Choroid plexus epithelial cell (primary cell): ENCODE measurements at regions not wholly inside any gene's neighbourhood (a gene's known extent, or its start where the extent isn't known, plus 50 kb on each side); places are given as distances from the start of the nearest gene placed in this dataset.
A peak's percentile ranks its signal among the peaks of the same experiment; 100 is the strongest.

ENCODE experiments used
- DNase-seq: peaks from one replicate; pipeline ENCODE4 v3.0.0-alpha.2; 2010; ENCODE audit warnings: low read depth
- H3K4me3 ChIP-seq: 2 replicates; pipeline ENCODE4 v1.5.1; 2011; ENCODE audit warnings: low read depth, mild to moderate bottlenecking, control low read depth, low read length, moderate library complexity
- CTCF ChIP-seq: conservative IDR thresholded peaks from 2 replicates; pipeline ENCODE4 v1.5.1; 2011; ENCODE audit warnings: low read depth, mild to moderate bottlenecking, control low read depth, inconsistent platforms, low read length, moderate library complexity

DNA sequence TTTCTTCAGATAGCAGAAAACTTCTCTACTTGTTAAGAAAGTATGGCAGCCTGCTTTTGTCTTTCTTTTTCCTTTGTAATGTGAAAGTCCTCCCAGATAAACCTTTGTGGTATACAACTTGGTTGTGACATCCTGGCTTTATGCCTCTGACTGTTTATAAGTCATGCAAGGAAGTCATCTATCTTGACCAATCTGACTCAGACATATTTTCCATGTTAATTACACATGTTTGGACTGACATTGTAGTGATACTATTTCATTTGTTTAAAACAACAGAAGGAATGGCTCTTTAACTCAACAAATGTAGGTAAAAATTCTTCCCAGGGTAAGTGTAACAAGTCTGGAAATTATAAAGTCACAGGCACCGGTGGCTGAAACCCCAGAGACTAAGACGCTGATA, 341.6 kb upstream of the MEOX2 start:
- no peak overlapping the region for H3K4me3 ChIP-seq
- peak; percentile 75 for DNase-seq
- no peak for TF ChIP-seq CTCF

- no peak for TF ChIP-seq CTCF
- DNase-seq = peak; percentile 5
Observed at GRCh38 chr7:16027396-16027795, 340.9 kb upstream of the MEOX2 start.

GRCh38 chr7:16026253-16027020, 340.0 kb upstream of the MEOX2 start:
- H3K4me3 ChIP-seq = no peak overlapping the region
- no peak for TF ChIP-seq CTCF
- peak; percentile 81 for DNase-seq

More at GRCh38 chr7:16027396-16027795, 340.9 kb upstream of the MEOX2 start:
- no peak overlapping the region for H3K4me3 ChIP-seq

DNA sequence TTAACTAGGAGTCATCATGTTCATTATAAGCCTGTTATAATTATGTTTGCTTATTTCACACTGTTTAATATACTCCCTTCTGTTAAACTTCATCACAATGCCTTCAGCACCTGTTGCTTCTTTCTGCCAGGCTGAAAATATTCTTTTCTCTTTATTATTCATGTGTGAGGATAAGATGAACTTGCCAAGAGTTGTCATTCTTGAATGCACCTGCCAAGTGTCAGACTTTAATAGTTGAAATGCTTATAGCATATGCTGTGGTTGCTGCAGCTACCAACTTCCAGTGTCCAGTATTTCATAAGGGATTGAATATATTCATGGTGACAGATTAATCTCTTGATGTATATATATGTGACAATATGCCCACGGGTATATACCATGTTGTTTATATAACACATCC, 339.2 kb upstream of the MEOX2 start:
- TF ChIP-seq CTCF = no peak
- no peak overlapping the region for H3K4me3 ChIP-seq
- DNase-seq = no peak

GRCh38 chr7:16023503-16023902, 337.0 kb upstream of the MEOX2 start:
- no peak for DNase-seq
- TF ChIP-seq CTCF = no peak
- H3K4me3 ChIP-seq = no peak overlapping the region

DNA sequence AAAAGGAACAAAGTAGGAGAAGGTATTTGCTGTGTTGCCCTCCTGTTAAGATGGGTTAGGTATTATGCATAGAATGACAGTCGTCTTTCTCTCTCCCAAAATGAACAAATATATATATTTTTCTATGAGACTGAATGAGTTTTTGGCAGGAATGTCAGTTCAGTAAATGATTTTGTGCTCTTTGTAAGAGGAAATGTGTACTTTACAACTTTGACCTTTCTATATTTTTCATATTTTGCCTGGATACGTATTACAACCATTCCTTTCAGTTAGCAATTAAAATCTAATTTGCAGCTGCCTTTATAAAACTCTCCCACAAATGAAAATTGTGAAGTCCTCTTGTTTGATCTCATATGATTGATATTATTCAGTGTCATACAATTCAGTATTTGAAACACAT, 336.6 kb upstream of the MEOX2 start:
- no peak overlapping the region for H3K4me3 ChIP-seq
- DNase-seq = no peak
- TF ChIP-seq CTCF = no peak

- DNase-seq = no peak
- no peak overlapping the region for H3K4me3 ChIP-seq
- TF ChIP-seq CTCF = no peak
Observed at GRCh38 chr7:16021851-16022250, 335.4 kb upstream of the MEOX2 start.
